ENCODE measurements at regions not wholly inside any gene's neighbourhood (a gene's known extent, or its start where the extent isn't known, plus 50 kb on each side); places are given as distances from the start of the nearest gene placed in this dataset.
"Not testable (repeated sequence)": the region's sequence is repeated elsewhere in the genome, so short reads cannot be mapped to it uniquely, and the experiment has no call there.

DNA sequence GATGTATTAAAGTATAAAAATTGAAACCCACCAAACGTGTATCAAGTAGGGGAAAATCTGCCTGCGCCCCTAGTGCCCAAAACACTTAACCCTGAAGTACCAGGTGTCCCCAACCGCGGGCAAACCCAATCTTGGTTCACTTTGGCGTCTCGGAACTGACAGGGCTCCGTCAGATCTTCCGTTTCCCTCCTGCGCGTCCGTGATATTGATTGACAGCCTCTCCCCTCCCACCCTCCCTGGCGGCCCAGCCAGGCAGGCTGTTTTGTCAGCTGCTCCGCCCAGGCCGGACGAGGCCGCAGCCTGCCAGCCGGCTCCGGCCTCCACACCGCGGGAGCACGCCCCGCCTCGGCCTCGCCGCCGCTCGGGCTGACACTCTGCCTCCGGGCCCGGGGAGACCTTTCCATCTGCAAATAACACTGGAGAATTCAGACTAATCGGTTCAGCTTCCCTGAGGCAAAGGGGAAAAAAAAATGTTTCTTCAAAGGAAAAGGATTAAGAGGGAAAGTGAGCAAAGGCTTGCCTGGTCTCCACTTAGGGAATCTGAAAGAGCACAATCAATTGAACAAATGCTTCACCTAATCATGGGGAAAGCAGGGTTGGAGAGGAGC lies 234.9 kb upstream of the MCHR2 start:
- DNase-seq (ENCODE audit: low read depth, low spot score) = peak; percentile 28

DNA sequence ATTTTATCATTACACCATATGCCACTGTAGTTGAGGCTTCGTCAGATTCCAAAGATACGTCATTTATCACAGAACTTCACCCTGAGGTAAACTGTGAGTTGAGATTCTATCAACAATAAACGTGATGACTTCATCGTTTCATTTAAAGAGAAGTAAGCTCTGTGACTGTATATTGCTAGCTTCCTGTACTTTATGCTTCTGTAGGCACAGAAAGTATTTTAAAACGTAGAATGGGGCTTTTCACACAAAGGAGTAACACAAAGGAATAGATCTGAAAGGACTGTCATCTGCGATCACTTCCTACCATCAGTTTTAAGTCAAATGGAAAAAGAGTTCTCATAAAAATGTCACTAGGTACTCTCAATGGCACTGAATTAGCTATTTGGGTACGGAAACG lies 234.4 kb upstream of the MCHR2 start:
- no peak for DNase-seq (ENCODE audit: low read depth, low spot score)

DNA sequence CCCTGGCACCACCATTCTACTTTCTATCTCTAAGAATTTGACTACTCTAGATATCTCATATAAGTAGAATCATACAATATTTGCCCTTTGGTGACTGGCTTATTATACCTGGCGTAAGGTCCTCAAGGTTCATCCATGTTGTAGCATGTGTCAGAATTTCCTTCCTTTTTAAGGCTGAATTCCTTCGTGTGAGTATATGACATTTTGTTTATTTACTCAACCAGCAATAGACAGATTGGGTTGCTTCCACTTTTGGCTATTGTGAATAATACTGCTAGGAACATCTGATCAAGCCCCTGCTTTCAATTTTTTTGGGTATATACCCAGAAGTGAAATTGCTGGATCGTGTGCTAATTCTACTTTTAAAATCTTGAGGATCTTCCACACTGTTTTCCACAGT lies 232.8 kb upstream of the MCHR2 start:
- DNase-seq (ENCODE audit: low read depth, low spot score) = no peak

DNA sequence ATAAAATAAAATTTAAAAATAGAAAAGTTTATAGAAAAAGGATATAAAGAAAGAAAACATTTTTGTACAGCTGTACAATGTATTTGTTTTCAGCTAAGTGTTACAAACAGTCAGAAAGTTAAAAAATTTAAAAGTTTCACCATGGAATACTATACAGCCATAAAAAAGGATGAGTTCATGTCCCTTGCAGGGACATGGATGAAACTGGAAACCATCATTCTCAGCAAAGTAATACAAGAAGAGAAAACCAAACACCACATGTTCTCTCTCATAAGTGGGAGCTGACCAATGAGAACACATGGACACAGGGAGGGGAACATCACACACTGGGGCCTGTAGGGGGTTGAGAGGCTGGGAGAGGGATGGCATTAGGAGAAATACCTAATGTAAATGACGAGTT lies 229.9 kb upstream of the MCHR2 start:
- DNase-seq (ENCODE audit: low read depth, low spot score) = not testable (repeated sequence)

DNA sequence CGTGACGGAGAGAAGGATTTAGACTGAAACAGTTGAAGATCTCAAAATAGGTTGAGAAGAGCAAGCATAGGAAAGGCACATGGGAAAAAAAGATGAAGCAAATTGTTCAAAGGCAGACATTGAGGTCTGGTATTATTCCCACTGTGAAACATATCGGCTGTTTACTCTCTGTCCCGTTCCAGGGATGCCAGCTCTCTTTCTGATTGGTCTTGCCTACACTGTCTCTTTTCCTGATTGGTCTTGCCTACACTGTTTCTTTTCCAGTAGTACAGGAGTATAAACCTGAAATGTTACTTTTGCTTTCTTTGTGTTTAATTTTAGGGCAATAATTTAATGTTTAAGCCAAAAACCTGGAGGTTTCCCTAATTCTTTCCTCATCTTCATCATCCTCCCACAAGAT lies 226.5 kb upstream of the MCHR2 start:
- no peak for DNase-seq (ENCODE audit: low read depth, low spot score)

DNA sequence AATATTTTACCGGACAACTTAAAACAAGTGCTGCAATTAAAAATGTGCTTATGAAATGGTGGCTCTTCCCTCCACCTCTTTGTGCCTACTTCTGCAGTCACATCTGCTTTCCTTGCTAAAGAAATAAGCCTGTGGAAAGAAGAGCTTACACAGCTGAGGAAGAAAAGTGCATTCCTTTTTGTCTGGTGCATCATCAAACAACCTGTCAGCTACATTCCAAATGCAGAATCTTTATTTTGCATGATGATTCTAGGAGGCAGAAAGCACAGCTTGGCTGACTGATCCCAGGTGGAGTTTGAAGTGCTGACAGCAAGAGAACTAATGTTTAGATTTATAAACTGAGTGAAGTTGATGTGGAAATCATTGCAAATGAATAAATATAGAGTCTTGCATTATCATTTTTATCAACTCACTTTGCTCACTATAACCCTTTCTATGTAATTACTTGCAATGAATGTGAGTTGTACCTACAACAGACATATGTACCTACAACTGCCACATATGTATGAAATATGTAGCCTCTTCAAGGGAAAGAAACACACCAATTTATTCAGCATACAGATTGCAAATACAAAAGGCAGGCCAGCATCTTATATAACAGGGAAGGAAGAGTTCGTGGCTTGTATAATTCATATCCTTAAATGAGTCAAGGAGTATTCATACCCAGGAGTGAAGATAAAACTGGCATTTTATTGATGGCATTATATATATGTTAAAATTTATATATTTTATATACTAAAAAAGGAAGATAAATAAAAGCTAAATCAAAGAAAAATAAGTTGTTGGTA lies 223.4 kb upstream of the MCHR2 start:
- no peak for DNase-seq (ENCODE audit: low read depth, low spot score)

GRCh38 chr6:100216760-100217159 lies 222.7 kb upstream of the MCHR2 start:
- DNase-seq (ENCODE audit: low read depth, low spot score) = no peak

DNA sequence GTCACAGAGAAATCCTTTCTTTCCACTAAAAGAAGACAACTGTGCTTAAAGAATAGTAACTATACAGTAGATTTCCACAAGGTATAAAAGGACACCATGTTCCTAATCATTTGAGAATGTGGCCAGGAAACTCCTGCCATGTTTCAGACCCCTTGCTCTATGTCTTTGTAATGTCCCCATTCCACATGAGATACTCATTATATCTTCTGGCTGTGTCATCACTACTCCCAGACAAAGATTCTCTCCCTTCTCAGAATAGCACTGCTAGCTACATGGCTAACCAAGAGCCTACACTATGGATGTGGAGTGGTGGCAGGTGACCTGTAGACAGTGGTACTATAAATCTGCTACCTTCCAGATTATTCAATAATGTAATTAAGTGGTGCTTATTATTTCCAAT lies 218.1 kb upstream of the MCHR2 start:
- DNase-seq (ENCODE audit: low read depth, low spot score) = no peak

DNA sequence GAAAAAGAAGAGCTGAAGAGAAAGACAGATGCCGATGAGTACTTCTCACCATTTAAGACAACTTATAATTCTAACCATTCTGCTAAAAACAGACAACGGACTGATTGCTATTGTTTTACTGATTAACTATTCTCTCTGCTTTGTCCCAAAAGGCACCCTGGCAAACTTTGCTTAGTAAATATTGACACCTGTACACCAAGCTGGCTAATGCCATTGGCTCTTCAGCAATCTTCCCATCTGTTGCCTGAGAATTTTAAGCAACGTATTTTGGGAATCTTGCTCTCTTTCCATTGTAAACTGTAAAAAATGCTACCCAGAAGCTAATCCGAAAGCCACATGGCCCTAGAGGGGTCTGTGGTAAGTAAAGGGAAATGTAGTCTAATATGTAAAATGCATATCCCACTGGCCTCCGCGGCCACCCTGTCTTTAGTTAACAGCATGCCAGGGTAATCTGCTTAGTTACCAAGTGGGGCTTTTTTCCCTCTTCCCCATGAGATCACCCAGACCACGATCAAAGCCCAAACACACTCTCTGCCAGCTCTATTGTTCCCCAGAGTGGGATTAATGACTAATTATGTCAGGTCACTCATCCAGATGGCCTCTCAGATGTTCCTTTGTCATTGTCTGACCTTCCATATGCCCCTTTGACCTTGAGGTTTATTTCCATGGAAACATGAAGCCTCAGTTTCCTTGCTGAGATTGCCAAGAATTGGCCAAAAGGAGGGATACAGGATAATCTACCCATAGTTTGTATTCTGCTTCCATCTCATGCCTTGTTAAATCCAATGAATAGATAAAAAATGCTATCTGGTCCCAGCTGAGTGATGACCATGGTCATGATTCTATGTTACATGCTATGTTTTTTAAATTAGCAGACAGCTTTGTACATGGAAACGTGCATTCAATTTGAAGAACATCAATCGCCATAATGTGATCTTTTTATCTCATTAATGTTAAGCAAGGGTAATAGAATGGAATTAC lies 216.4 kb upstream of the MCHR2 start:
- DNase-seq (ENCODE audit: low read depth, low spot score) = no peak

DNA sequence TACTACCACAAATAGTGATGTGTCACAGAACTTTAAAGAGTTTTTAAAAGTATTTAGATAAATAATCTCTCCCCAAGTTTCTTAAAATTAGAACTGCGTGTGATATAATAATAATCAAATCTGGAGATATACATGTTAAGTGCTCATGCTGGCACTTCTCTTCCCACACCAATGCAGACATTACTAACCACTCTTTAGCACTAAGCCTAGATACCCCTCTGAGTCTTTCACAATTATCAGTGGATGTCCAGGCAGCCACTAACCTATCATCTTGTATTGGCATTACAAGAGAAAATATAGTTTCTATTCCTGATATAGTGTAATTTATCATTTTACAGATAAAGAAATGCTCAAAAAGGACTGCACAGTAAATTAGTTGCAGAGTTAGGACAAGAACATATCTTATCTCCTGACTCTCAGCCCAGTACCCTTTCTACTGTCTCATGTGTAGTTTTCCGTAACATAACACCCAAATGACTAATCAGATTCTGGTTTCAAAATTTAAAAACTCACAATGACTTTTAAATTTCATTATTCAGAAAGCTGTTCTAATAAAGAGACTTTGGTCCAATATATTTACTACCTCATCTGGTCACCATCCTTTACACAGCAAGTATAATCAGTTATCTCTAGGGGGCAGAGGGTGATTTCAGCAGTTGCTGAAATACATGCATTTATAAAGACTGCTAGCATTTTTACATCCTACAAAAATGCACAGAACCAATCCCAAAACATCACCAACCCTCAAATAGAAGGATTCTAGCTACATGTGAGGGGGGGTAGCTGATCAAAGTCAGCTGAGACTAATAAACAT lies 215.5 kb upstream of the MCHR2 start:
- no peak for DNase-seq (ENCODE audit: low read depth, low spot score)

DNA sequence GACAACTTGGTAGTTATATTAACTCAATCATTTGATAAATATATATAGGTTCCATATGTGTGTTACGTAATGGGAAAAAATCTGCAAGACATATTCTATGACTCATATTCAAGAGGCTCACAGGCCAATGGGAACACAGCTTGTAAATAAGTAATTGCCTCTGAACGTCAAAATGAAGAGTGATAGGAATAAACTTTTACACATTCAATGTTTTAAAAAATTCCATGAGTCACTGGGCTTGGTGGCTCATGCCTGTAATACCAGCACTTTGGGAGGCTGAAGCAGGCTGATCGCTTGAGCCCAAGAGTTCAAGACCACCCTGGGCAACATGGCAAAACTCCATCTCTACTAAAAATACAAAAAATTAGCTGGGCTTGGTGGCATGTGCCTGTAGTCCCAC lies 209.4 kb upstream of the MCHR2 start:
- peak; percentile 37 for DNase-seq (ENCODE audit: low read depth, low spot score)

GRCh38 chr6:100202417-100203194 lies 208.6 kb upstream of the MCHR2 start:
- DNase-seq (ENCODE audit: low read depth, low spot score) = peak; percentile 36

- not testable (repeated sequence) for DNase-seq (ENCODE audit: low read depth, low spot score)
These were observed 202.4 kb upstream of the MCHR2 start for GRCh38 chr6:100196214-100196982.

GRCh38 chr6:100195244-100195643 lies 201.2 kb upstream of the MCHR2 start:
- not testable (repeated sequence) for DNase-seq (ENCODE audit: low read depth, low spot score)

GRCh38 chr6:100194535-100194934 lies 200.5 kb upstream of the MCHR2 start:
- DNase-seq (ENCODE audit: low read depth, low spot score) = no peak

DNA sequence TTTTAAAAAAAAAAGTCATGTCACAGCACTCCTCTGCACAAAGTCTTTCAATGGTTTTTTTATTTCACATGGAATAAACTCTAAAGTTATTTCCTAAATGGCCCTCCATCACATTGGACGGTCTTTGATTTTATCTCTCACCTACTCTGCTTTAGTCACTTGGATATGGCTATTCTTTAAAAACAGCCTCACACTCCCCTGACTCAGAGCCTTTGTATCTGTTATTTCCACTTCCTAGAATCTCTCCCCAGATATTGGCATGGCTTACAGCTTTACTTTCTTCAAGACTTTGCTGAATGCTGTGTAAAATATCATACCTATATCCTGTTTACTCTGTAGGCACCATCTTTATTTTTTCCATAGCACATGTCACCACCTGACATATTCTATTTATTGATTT lies 194.7 kb upstream of the MCHR2 start:
- no peak for DNase-seq (ENCODE audit: low read depth, low spot score)

DNA sequence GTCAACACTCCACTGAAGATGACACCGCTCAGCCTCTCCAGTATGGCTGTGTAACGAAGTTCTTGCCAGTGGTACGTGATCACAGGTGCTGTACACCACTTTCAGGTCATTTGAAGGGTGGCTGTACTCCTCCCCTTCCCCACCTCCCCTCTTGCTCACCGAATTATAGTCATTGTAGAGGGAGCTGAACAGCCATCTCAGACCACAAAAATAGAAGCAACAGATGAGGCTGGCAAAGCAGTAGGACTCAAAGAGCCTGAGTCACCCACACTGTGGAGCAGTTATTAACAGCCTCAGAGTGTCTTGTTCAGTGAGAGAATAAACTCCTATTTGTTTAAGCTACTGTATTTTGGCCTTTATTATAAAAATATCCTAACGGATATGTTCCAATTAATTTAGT lies 192.5 kb upstream of the MCHR2 start:
- no peak for DNase-seq (ENCODE audit: low read depth, low spot score)

GRCh38 chr6:100185615-100186014 lies 191.6 kb upstream of the MCHR2 start:
- no peak for DNase-seq (ENCODE audit: low read depth, low spot score)

- no peak for DNase-seq (ENCODE audit: low read depth, low spot score)
These were observed 190.4 kb upstream of the MCHR2 start for GRCh38 chr6:100184473-100184872.

- no peak for DNase-seq (ENCODE audit: low read depth, low spot score)
These were observed 188.3 kb upstream of the MCHR2 start for GRCh38 chr6:100182313-100182712.

Measured in smooth muscle cell of the brain vasculature (primary cell).